C4-2B (cell line): ENCODE measurements at regions not wholly inside any gene's neighbourhood (a gene's known extent, or its start where the extent isn't known, plus 50 kb on each side); places are given as distances from the start of the nearest gene placed in this dataset.

Experiments
- CTCF ChIP-seq: fragments of 450-650 bp; conservative IDR thresholded peaks from 2 replicates; pipeline ENCODE4 v1.5.1; 2017; ENCODE audit warnings: mild to moderate bottlenecking
- ZFX ChIP-seq: fragments of 450-650 bp; IDR thresholded peaks from 2 replicates; pipeline ENCODE4 v1.6.1; 2017

DNA sequence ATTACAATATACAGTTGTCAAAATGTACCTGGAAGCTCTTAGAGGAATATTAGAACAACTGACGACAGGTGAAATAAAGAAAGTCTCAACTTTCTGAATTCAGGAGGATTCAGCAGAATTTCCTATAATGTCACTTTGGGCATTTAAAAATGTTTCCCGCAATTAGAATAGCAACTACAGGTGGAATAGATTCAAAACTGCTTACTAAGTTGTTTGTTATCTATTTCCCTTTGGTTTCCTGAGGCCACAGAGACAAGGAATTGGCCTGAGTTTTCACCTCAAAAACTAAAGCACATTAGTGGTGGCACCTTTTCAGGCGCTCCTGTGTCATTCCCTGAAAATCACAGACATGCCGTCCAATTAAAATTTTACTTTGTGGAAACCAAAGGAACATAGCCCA lies 729.2 kb upstream of the FANCL start:
- TF ChIP-seq CTCF: no peak
- no peak for TF ChIP-seq ZFX
